ENCODE measurements at regions not wholly inside any gene's neighbourhood (a gene's known extent, or its start where the extent isn't known, plus 50 kb on each side); places are given as distances from the start of the nearest gene placed in this dataset.

DNA sequence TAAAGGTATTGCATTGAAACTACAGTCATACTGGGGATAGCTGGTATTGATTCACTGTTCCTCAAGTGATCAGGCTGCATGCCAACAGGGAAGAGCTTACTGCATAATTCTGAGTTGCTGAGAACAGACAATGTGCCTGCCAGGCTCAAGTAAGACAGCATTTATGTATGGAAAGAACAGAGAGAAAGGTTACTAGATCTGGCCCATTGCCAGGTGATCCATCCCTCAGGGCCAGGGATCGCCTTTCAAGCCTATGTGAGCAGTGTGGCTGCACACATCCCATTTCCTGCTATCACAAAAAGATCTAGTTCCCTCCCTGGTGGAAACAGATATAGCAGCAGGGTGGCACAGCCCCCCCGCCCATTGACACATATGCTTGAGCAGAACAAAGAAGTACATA is 254.0 kb downstream of the TMA16 start:
- Histone ChIP-seq H4K5ac (ENCODE audit: low read length) (no peak overlapping the region), H3K4me3 (ENCODE audit: low read length) (no peak overlapping the region), H3K56ac (ENCODE audit: low read length) (no peak overlapping the region), H3K9ac (ENCODE audit: low read length) (no peak overlapping the region), H3K4me2 (ENCODE audit: low read length) (no peak overlapping the region), H3K23ac (ENCODE audit: low read length) (no peak overlapping the region), H3K27ac (ENCODE audit: low read depth, low read length) (no peak overlapping the region), H3K79me1 (ENCODE audit: low read length) (no peaks in the 10 kb centered on the region), H2BK120ac (ENCODE audit: low read depth, low read length) (no peak overlapping the region), H2BK5ac (ENCODE audit: low read length) (no peak overlapping the region), H3K36me3 (ENCODE audit: control insufficient read depth, insufficient read depth, low read length) (no peaks in the 10 kb centered on the region), H3K18ac (ENCODE audit: low read length) (no peak overlapping the region), H4K8ac (ENCODE audit: low read depth, low read length) (no peak overlapping the region), H3K79me2 (ENCODE audit: control insufficient read depth, insufficient read depth, low read length) (no peaks in the 10 kb centered on the region), H2BK15ac (replicated peaks; ENCODE audit: low read depth) (no peak overlapping the region), H2AK5ac (ENCODE audit: low read length) (no peak overlapping the region), H3K4me1 (ENCODE audit: control insufficient read depth, low read depth, low read length) (no peaks in the 10 kb centered on the region), H3K4ac (ENCODE audit: low read depth, low read length) (no peak overlapping the region), H3K27me3 (ENCODE audit: insufficient read depth, low read length, poor library complexity) (no peaks in the 10 kb centered on the region)
- no peak for DNase-seq
- no CpG with 5 or more reads among the region's 2 CpGs for WGBS (ENCODE audit: extremely low coverage, insufficient coverage, low lambda C conversion rate)

DNA sequence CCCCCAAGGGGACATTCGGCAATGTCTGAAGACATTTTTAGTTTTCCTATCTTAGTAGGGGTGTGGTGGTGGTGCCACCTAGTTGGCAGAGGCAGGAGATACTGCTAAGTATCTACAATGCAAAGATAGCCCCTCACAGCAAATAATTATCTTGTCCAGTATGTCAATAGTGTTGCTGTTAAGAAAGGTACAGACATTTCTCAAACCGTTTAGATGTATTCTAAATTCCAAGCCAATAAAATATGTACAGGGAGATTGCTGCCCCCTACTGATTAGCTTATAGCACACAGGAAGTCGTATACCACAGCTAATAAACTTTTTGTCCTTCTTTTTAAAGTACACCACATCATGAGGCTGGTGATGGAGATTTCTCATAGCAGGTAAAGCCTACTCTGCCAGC is 260.5 kb downstream of the TMA16 start:
- no peak overlapping the region for H3K56ac ChIP-seq (ENCODE audit: low read length)
- H3K4me3 ChIP-seq (ENCODE audit: low read length) = no peak overlapping the region
- no peak overlapping the region for H4K5ac ChIP-seq (ENCODE audit: low read length)
- no peak overlapping the region for H2BK5ac ChIP-seq (ENCODE audit: low read length)
- no peak overlapping the region for H3K27ac ChIP-seq (ENCODE audit: low read depth, low read length)
- no peaks in the 10 kb centered on the region for H3K79me1 ChIP-seq (ENCODE audit: low read length)
- H3K36me3 ChIP-seq (ENCODE audit: control insufficient read depth, insufficient read depth, low read length) = no peaks in the 10 kb centered on the region
- WGBS (ENCODE audit: extremely low coverage, insufficient coverage, low lambda C conversion rate) = no CpG with 5 or more reads among the region's 3 CpGs
- H2BK120ac ChIP-seq (ENCODE audit: low read depth, low read length) = no peak overlapping the region
- H3K4me1 ChIP-seq (ENCODE audit: control insufficient read depth, low read depth, low read length) = no peaks in the 10 kb centered on the region
- no peak overlapping the region for H3K23ac ChIP-seq (ENCODE audit: low read length)
- H3K4ac ChIP-seq (ENCODE audit: low read depth, low read length) = no peak overlapping the region
- H2BK15ac ChIP-seq (replicated peaks; ENCODE audit: low read depth) = no peak overlapping the region
- DNase-seq = peak; percentile 14
- no peak overlapping the region for H3K9ac ChIP-seq (ENCODE audit: low read length)
- H3K27me3 ChIP-seq (ENCODE audit: insufficient read depth, low read length, poor library complexity) = no peaks in the 10 kb centered on the region
- H3K18ac ChIP-seq (ENCODE audit: low read length) = no peak overlapping the region
- H3K79me2 ChIP-seq (ENCODE audit: control insufficient read depth, insufficient read depth, low read length) = no peaks in the 10 kb centered on the region
- no peak overlapping the region for H2AK5ac ChIP-seq (ENCODE audit: low read length)
- H3K4me2 ChIP-seq (ENCODE audit: low read length) = no peak overlapping the region
- no peak overlapping the region for H4K8ac ChIP-seq (ENCODE audit: low read depth, low read length)

DNA sequence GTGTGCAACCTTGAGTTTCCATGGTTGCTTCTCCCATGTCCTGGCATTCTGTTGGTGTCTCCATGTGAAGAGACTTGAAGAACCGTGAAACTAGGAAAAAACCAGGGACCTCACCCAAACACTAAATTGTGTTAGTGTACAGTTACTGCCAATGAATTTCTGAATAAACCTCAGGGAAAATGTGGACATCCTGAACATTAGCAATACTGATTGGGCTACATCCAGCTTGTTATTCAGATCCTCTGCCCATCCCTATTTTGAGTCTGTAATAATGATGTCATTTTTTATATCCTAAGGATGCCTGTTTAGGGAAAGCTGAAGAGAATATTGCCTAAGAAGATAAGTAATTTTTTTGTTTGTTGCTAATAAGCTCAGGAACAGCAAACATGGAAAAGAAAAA is 262.7 kb downstream of the TMA16 start:
- Histone ChIP-seq H3K18ac (ENCODE audit: low read length) (no peak overlapping the region), H3K9ac (ENCODE audit: low read length) (no peak overlapping the region), H3K4me3 (ENCODE audit: low read length) (no peak overlapping the region), H3K79me1 (ENCODE audit: low read length) (no peaks in the 10 kb centered on the region), H2BK5ac (ENCODE audit: low read length) (no peak overlapping the region), H2BK15ac (replicated peaks; ENCODE audit: low read depth) (no peak overlapping the region), H3K4me2 (ENCODE audit: low read length) (no peak overlapping the region), H3K79me2 (ENCODE audit: control insufficient read depth, insufficient read depth, low read length) (no peaks in the 10 kb centered on the region), H2BK120ac (ENCODE audit: low read depth, low read length) (no peak overlapping the region), H2AK5ac (ENCODE audit: low read length) (no peak overlapping the region), H3K23ac (ENCODE audit: low read length) (no peak overlapping the region), H3K4me1 (ENCODE audit: control insufficient read depth, low read depth, low read length) (no peaks in the 10 kb centered on the region), H3K27me3 (ENCODE audit: insufficient read depth, low read length, poor library complexity) (no peaks in the 10 kb centered on the region), H3K4ac (ENCODE audit: low read depth, low read length) (no peak overlapping the region), H3K36me3 (ENCODE audit: control insufficient read depth, insufficient read depth, low read length) (no peaks in the 10 kb centered on the region), H3K56ac (ENCODE audit: low read length) (no peak overlapping the region), H3K27ac (ENCODE audit: low read depth, low read length) (no peak overlapping the region), H4K8ac (ENCODE audit: low read depth, low read length) (no peak overlapping the region), H4K5ac (ENCODE audit: low read length) (no peak overlapping the region)
- WGBS (ENCODE audit: extremely low coverage, insufficient coverage, low lambda C conversion rate) = no CpG with 5 or more reads among the region's 1 CpG
- DNase-seq = no peak

DNA sequence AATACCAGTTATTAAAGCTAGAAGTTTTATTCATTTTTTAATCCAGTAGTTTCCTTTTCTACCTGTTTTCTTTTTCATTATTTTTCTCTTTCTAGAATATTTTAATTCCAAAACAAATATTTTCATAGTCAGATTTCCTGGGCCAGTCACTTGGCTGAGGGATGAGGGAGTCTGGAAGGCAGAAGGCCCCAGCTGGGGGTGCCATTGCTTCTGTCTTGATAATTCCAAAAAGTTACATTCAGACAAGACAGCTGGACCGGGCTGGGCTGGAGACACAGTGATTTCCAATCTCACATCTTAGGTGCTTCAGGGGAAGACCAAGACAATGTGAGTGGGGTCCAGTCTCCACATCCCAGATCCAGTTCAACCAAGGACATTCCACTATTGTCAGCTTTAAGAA is 263.5 kb downstream of the TMA16 start:
- Histone ChIP-seq H3K4me3 (ENCODE audit: low read length) (no peak overlapping the region), H2BK15ac (replicated peaks; ENCODE audit: low read depth) (no peak overlapping the region), H2BK120ac (ENCODE audit: low read depth, low read length) (no peak overlapping the region), H3K27ac (ENCODE audit: low read depth, low read length) (no peak overlapping the region), H3K4ac (ENCODE audit: low read depth, low read length) (no peak overlapping the region), H2AK5ac (ENCODE audit: low read length) (no peak overlapping the region), H4K5ac (ENCODE audit: low read length) (no peak overlapping the region), H3K27me3 (ENCODE audit: insufficient read depth, low read length, poor library complexity) (no peaks in the 10 kb centered on the region), H3K4me2 (ENCODE audit: low read length) (no peak overlapping the region), H3K4me1 (ENCODE audit: control insufficient read depth, low read depth, low read length) (no peaks in the 10 kb centered on the region), H2BK5ac (ENCODE audit: low read length) (no peak overlapping the region), H3K18ac (ENCODE audit: low read length) (no peak overlapping the region), H4K8ac (ENCODE audit: low read depth, low read length) (no peak overlapping the region), H3K36me3 (ENCODE audit: control insufficient read depth, insufficient read depth, low read length) (no peaks in the 10 kb centered on the region), H3K56ac (ENCODE audit: low read length) (no peak overlapping the region), H3K79me1 (ENCODE audit: low read length) (no peaks in the 10 kb centered on the region), H3K23ac (ENCODE audit: low read length) (no peak overlapping the region), H3K9ac (ENCODE audit: low read length) (no peak overlapping the region), H3K79me2 (ENCODE audit: control insufficient read depth, insufficient read depth, low read length) (no peaks in the 10 kb centered on the region)
- no CpG with 5 or more reads among the region's 1 CpG for WGBS (ENCODE audit: extremely low coverage, insufficient coverage, low lambda C conversion rate)
- DNase-seq = no peak

DNA sequence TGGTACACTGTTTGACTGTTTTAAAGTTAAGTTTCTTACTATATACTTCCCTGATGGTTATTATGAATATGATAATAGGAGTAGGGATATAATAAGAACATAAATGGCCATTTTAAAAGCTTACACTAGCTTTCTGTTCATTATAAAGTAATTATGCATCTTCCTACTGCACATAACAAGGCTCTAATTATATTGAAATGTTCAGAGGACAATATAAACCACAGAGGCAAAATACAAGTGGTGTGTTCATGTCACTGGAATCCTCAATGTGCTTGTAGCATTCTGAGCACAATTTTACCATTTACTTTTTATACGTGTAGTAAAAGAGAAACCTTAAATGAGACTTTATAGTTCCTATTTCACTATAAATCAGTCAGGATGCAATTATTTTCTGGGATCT is 268.3 kb downstream of the TMA16 start:
- no peaks in the 10 kb centered on the region for H3K27me3 ChIP-seq (ENCODE audit: insufficient read depth, low read length, poor library complexity)
- WGBS (ENCODE audit: extremely low coverage, insufficient coverage, low lambda C conversion rate) = no CpG with 5 or more reads among the region's 1 CpG
- H3K27ac ChIP-seq (ENCODE audit: low read depth, low read length) = no peak overlapping the region
- no peaks in the 10 kb centered on the region for H3K36me3 ChIP-seq (ENCODE audit: control insufficient read depth, insufficient read depth, low read length)
- no peak overlapping the region for H3K56ac ChIP-seq (ENCODE audit: low read length)
- no peaks in the 10 kb centered on the region for H3K79me2 ChIP-seq (ENCODE audit: control insufficient read depth, insufficient read depth, low read length)
- H3K4me1 ChIP-seq (ENCODE audit: control insufficient read depth, low read depth, low read length) = no peaks in the 10 kb centered on the region
- no peak overlapping the region for H3K23ac ChIP-seq (ENCODE audit: low read length)
- no peak overlapping the region for H2BK15ac ChIP-seq (replicated peaks; ENCODE audit: low read depth)
- no peaks in the 10 kb centered on the region for H3K79me1 ChIP-seq (ENCODE audit: low read length)
- no peak overlapping the region for H3K4me2 ChIP-seq (ENCODE audit: low read length)
- DNase-seq = no peak
- H2BK5ac ChIP-seq (ENCODE audit: low read length) = no peak overlapping the region
- H3K4me3 ChIP-seq (ENCODE audit: low read length) = no peak overlapping the region
- no peak overlapping the region for H4K8ac ChIP-seq (ENCODE audit: low read depth, low read length)
- no peak overlapping the region for H3K18ac ChIP-seq (ENCODE audit: low read length)
- H3K9ac ChIP-seq (ENCODE audit: low read length) = no peak overlapping the region
- H3K4ac ChIP-seq (ENCODE audit: low read depth, low read length) = no peak overlapping the region
- no peak overlapping the region for H4K5ac ChIP-seq (ENCODE audit: low read length)
- no peak overlapping the region for H2BK120ac ChIP-seq (ENCODE audit: low read depth, low read length)
- no peak overlapping the region for H2AK5ac ChIP-seq (ENCODE audit: low read length)

DNA sequence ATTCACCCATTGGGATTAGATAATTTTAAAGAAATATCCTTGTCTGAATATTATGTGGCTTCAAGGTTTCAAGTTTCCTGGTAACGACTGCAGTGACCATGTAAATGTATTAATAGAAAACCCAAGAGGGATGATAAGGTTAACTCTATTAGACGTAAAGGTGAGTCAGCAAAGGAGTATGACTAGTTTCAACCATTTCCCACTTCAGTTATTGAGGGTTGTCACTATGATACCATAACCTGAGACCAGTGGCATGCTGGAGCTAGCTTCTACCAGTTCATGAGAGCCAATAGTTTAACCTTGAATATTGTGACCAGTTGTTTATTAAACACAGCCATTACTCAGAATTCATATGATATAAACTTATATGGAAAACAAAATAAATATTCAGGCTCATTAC is 270.1 kb downstream of the TMA16 start:
- Histone ChIP-seq H3K79me1 (ENCODE audit: low read length) (no peaks in the 10 kb centered on the region), H3K79me2 (ENCODE audit: control insufficient read depth, insufficient read depth, low read length) (no peaks in the 10 kb centered on the region), H3K27ac (ENCODE audit: low read depth, low read length) (no peak overlapping the region), H3K36me3 (ENCODE audit: control insufficient read depth, insufficient read depth, low read length) (no peaks in the 10 kb centered on the region), H3K18ac (ENCODE audit: low read length) (no peak overlapping the region), H3K4me1 (ENCODE audit: control insufficient read depth, low read depth, low read length) (no peaks in the 10 kb centered on the region), H3K9ac (ENCODE audit: low read length) (no peak overlapping the region), H3K4me2 (ENCODE audit: low read length) (no peak overlapping the region), H4K5ac (ENCODE audit: low read length) (no peak overlapping the region), H2BK15ac (replicated peaks; ENCODE audit: low read depth) (no peak overlapping the region), H3K27me3 (ENCODE audit: insufficient read depth, low read length, poor library complexity) (no peaks in the 10 kb centered on the region), H3K23ac (ENCODE audit: low read length) (no peak overlapping the region), H3K56ac (ENCODE audit: low read length) (no peak overlapping the region), H3K4ac (ENCODE audit: low read depth, low read length) (no peak overlapping the region), H2AK5ac (ENCODE audit: low read length) (no peak overlapping the region), H3K4me3 (ENCODE audit: low read length) (no peak overlapping the region), H2BK120ac (ENCODE audit: low read depth, low read length) (no peak overlapping the region), H4K8ac (ENCODE audit: low read depth, low read length) (no peak overlapping the region), H2BK5ac (ENCODE audit: low read length) (no peak overlapping the region)
- DNase-seq = no peak
- WGBS (ENCODE audit: extremely low coverage, insufficient coverage, low lambda C conversion rate) = no CpG with 5 or more reads among the region's 2 CpGs
